Activated T-cell treated with anti-CD3 and anti-CD28 coated beads, Interleukin-2, amount 50 U/mL, for 1 hour (primary cell): ENCODE measurements at regions not wholly inside any gene's neighbourhood (a gene's known extent, or its start where the extent isn't known, plus 50 kb on each side); places are given as distances from the start of the nearest gene placed in this dataset.
"Not testable (repeated sequence)": the region's sequence is repeated elsewhere in the genome, so short reads cannot be mapped to it uniquely, and the experiment has no call there.

Experiments
- DNase-seq: peaks from one replicate; pipeline ENCODE4 v3.0.0-alpha.2; 2020

- no peak for DNase-seq
These were observed 634.8 kb downstream of the TYW1 start for GRCh38 chr7:67631476-67631875.

DNA sequence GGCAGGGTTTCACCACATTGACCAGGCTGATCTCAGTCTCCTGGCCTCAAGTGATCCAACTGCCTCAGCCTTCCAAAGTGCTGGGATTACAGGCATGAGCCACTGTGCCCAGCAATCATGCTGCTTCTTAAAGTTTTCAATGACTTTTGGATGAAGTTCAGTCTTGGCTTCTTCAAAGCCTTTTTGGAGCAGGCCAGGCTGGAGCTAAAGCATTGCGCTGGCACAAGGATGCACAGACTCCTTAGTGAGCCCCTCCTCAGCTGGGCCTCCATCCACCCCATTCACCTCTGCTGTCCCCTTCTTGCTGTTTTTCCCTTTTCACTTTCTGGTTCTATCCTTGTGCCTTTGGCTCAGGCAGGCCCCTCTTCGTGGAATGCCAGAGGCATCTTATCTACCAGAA is 638.6 kb downstream of the TYW1 start:
- no peak for DNase-seq

GRCh38 chr7:67636348-67637022 is 639.9 kb downstream of the TYW1 start:
- no peak for DNase-seq

GRCh38 chr7:67637023-67637358 is 640.4 kb downstream of the TYW1 start:
- no peak for DNase-seq

DNA sequence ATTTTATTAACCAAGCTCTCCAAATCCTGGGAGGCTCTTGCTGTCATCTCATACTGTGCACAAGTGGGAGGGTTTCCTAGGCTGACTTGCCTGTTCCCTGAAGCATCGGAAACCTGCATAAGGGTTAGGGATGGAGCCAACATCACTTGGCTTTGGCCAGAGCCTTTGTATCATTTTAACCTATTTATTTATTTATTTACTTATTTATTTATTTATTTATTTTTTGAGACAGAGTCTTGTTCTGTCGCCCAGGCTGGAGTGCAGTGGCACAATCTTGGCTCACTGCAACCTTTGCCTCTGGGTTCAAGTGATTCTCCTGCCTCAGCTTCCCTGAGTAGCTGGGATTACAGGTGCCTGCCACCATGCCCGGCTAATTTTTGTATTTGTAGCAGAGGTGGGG is 645.9 kb downstream of the TYW1 start:
- not testable (repeated sequence) for DNase-seq

GRCh38 chr7:67644151-67644550 is 647.5 kb downstream of the TYW1 start:
- DNase-seq, result no peak

DNA sequence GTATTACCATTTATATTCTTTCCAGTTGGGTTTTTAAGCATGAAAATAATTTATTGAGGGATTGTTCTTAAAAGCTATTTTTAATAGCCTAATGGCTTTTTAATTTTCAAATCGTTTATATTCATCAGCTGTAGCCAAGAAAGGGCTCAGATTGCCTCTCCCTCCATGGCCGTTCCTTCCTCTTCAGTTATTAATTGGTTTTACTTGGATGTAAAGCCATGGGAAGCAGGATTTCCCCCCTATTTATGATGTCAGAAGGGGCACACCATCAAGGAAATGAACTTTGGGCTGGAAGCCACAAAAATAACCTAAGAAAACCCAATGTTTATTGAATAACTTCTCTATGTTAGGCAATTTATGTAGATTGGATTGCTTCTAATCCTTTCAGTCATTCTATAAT is 656.3 kb downstream of the TYW1 start:
- no peak for DNase-seq

DNA sequence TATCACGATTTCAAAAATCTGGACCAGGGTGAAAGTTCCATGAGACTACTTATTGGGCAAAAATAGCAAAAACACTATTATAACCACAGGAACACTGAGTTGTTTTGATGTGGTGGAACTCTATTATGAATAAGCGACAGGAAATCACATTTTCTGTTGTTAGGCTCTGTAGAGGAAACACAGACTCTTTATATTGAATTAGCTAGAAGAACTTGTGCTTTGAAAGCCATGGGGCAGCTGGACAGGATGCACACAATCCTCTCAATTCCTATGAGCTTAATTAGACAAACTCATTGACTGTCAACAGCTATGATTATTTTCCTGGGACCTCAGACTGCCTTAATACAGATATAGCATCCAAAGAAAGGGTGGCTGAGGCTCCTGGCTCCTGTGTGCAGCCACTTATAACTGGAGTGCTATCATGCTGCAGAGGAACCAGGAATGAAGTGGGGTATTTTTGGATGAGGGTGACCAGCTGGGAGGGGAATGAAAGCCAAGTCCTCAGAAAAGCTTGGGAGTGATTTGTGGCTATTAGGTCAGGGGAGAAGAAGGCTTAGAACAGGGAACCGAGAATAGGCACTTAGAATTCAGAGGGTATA is 657.3 kb downstream of the TYW1 start:
- DNase-seq, result no peak

GRCh38 chr7:67654642-67655041 is 658.0 kb downstream of the TYW1 start:
- no peak for DNase-seq

- DNase-seq, result no peak
These were observed 658.5 kb downstream of the TYW1 start for GRCh38 chr7:67655168-67655567.

- DNase-seq, result no peak
These were observed 662.5 kb downstream of the TYW1 start for GRCh38 chr7:67659091-67659490.

GRCh38 chr7:67662804-67663203 is 666.2 kb downstream of the TYW1 start:
- DNase-seq, result no peak

GRCh38 chr7:67663644-67664043 is 667.0 kb downstream of the TYW1 start:
- DNase-seq, result no peak

- not testable (repeated sequence) for DNase-seq
These were observed 669.7 kb downstream of the TYW1 start for GRCh38 chr7:67666359-67666758.

DNA sequence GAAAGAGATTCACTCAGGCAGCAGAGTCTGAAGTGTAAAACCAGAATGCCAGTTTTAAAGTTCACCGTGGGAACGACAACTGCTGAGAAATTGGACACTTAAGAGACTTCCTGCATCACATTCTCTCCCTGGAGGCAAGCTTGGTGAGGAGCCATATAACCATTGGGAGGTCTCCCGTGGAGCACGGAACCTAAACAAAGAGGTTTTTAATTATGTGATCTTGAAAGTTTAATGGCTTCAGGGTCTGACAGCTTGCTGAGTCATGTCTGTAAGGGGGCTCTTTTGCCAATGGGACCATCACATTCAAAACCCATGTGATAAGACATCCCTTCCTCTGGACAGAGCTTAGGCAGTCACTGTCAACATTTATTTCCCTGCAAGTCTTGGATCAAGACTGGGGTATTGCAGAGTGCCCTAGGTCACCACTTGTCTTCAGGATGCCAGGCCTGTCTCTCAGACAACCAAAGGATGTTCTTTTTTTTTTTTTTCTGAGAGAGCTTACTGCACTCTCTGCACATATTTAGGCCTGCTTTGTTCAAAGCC is 674.4 kb downstream of the TYW1 start:
- no peak for DNase-seq

GRCh38 chr7:67673861-67674260 is 677.2 kb downstream of the TYW1 start:
- DNase-seq, result no peak

DNA sequence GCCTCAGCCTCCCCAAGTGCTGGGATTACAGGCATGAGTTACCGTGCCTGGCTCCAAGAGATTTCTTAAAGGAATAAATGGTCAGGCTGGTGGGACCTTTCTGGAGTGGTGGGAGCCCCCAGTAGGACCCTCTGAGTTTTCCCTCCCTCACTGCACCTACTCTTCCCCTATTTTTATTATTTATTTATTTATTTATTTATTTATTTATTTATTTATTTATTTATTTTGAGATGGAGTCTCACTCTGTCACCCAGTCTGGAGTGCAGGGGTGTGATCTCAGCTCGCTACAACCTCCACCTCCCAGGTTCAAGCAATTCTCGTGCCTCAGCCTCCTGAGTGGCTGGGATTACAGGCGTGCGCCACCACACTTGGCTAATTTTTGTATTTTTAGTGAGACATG is 678.2 kb downstream of the TYW1 start:
- DNase-seq, result not testable (repeated sequence)

- no peak for DNase-seq
These were observed 679.3 kb downstream of the TYW1 start for GRCh38 chr7:67675971-67676370.

DNA sequence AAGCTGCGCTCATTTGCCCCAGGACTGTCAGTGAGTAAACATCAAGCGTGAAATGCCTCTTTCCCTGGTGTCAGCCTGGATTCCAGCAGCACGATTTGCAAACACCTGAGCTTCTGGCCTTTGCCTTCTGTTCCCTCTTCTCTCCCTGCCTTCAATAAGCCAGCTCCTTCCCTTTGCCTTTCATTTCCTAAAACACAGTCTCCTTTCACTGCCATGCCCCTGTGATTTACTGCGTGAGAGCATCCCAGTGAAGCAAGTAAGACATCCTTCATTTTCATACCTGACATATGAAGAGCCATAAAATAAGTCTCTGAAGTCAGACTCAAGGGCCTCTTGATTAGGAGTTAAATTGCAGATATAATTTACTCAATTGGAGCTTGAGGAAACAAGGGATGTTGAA is 681.8 kb downstream of the TYW1 start:
- no peak for DNase-seq

DNA sequence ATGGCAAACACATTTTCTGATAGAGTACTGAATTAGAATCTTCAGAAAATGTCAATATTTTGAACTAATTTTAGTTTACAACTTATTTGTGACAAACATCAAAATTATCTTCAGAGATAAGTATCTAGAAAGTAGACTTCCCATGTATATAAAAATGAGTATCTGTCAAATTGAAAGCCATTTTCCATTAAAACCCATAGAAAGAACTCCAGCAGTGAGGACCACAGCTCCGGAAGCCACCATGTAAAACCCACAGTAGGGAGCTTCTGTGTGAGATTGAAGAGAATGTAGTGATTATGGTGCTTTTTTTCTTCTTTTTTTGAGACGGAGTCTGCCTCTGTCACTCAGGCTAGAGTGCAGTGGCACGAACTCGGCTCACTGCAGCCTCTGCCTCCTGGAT is 687.0 kb downstream of the TYW1 start:
- no peak for DNase-seq

GRCh38 chr7:67690700-67691099 is 694.1 kb downstream of the TYW1 start:
- DNase-seq, result no peak

DNA sequence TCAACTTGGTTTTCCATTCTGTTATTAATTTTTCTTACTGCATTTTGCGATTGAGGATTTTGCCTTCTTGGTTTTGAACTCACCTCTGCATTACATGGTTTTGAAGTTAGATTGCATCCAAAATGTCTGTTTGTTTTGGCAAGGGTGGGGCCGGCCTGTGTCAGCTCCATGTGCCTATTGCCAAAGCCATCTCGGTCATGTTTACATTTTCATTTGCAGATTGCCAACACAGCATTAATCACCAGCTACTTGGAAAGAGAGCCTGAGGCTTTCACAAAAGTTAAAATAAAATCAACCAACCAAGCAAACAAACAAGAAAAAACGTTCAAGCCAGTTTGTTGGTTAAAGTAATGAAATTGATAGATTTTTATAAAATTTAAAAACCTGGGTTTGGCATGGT is 695.8 kb downstream of the TYW1 start:
- no peak for DNase-seq

DNA sequence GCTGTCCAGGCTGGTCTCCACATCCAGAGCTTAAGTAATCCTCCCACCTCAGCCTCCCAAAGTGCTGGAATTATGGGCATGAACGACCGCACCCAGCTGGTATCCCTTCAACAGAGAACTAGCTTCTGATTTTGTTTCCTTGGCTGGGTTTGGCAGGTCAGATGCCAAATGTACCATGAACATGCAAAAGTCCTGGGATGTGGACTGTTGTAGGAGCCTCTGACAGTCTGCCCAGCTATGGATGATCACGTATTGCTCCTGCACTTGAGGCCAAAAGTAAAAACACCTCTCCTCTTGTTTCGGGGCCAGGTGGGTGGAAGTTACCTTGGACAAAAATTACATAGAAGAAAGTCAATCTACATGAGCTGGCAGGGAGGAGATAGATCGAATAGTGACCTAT is 699.5 kb downstream of the TYW1 start:
- DNase-seq, result no peak

- no peak for DNase-seq
These were observed 700.2 kb downstream of the TYW1 start for GRCh38 chr7:67696878-67697277.

- DNase-seq, result no peak
These were observed 701.7 kb downstream of the TYW1 start for GRCh38 chr7:67698354-67698753.
